ENCODE measurements at regions not wholly inside any gene's neighbourhood (a gene's known extent, or its start where the extent isn't known, plus 50 kb on each side); places are given as distances from the start of the nearest gene placed in this dataset.

DNA sequence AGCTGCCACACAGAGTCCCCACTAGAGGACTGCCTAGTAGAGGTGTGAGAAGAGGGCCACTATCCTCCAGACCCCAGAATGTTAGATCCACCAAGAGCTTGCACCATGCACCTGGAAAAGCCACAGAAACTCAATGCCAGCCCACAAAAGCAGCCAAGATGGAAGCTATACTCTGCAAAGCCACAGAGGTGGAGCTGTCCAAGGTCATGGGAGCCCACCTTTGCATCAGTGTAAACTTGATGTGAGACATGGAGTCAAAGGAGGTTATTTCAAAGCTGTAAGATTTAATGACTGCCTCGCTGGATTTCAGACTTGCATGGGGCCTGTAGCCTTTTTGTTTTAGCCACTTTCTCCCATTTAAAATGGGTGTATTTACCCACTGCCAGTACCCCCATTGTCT lies 1030.1 kb upstream of the GRIA3 start:
- H3K4me2 ChIP-seq (ENCODE audit: low read depth, low read length, poor library complexity, severe bottlenecking): no peak overlapping the region
- no peaks in the 10 kb centered on the region for H3K27me3 ChIP-seq (ENCODE audit: low read length)
- H4K20me1 ChIP-seq (ENCODE audit: low read depth, low read length): no peaks in the 10 kb centered on the region
- H3K9me2 ChIP-seq (replicated peaks; ENCODE audit: insufficient read depth, low read length): no peaks in the 10 kb centered on the region
- H3K9me3 ChIP-seq (ENCODE audit: insufficient read depth, low read length): no peaks in the 10 kb centered on the region
- no peak overlapping the region for H3K9ac ChIP-seq (ENCODE audit: low read length)
- H3K4me3 ChIP-seq (ENCODE audit: insufficient read depth, low read length, poor library complexity, severe bottlenecking): no peak overlapping the region
- no peaks in the 10 kb centered on the region for H3F3A ChIP-seq (ENCODE audit: insufficient read depth)
- no peaks in the 10 kb centered on the region for H3K79me2 ChIP-seq (ENCODE audit: insufficient read depth, low read length)
- no peak overlapping the region for H2AFZ ChIP-seq (ENCODE audit: low read depth, low read length, severe bottlenecking)
- TF ChIP-seq, protein P1, sequence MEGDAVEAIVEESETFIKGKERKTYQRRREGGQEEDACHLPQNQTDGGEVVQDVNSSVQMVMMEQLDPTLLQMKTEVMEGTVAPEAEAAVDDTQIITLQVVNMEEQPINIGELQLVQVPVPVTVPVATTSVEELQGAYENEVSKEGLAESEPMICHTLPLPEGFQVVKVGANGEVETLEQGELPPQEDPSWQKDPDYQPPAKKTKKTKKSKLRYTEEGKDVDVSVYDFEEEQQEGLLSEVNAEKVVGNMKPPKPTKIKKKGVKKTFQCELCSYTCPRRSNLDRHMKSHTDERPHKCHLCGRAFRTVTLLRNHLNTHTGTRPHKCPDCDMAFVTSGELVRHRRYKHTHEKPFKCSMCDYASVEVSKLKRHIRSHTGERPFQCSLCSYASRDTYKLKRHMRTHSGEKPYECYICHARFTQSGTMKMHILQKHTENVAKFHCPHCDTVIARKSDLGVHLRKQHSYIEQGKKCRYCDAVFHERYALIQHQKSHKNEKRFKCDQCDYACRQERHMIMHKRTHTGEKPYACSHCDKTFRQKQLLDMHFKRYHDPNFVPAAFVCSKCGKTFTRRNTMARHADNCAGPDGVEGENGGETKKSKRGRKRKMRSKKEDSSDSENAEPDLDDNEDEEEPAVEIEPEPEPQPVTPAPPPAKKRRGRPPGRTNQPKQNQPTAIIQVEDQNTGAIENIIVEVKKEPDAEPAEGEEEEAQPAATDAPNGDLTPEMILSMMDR (IDR thresholded peaks at IDR 0.05; ENCODE audit: insufficient read depth, low read length, poor library complexity, severe bottlenecking): no peak
- TF ChIP-seq EZH2phosphoT487 (conservative IDR thresholded peaks at IDR 0.05; ENCODE audit: low read length): no peak
- no peak overlapping the region for H3K27ac ChIP-seq (ENCODE audit: low read depth, low read length)
- no peaks in the 10 kb centered on the region for H3K36me3 ChIP-seq (ENCODE audit: low read length)

DNA sequence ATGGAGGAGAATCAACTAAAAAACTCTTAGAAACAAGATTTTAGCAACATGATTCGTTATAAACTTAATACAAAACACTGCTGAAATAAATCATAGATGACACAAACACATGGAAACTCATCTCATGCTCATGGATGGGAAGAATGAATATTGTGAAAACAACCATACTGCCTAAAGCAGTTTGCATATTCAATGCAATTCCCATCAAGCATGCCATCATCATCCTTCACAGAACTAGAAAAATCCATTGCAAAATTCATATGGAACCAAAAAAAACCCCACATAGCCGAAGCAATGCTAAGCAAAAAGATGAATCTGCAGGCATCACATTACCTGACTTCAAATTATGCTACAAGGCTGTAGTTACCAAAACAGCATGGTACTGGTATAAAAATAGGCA lies 1015.8 kb upstream of the GRIA3 start:
- Histone ChIP-seq H2AFZ (ENCODE audit: low read depth, low read length, severe bottlenecking) (no peak overlapping the region), H3K4me2 (ENCODE audit: low read depth, low read length, poor library complexity, severe bottlenecking) (no peak overlapping the region), H3K79me2 (ENCODE audit: insufficient read depth, low read length) (no peaks in the 10 kb centered on the region), H3K27ac (ENCODE audit: low read depth, low read length) (no peak overlapping the region), H3K9me2 (replicated peaks; ENCODE audit: insufficient read depth, low read length) (no peaks in the 10 kb centered on the region), H4K20me1 (ENCODE audit: low read depth, low read length) (no peaks in the 10 kb centered on the region), H3K36me3 (ENCODE audit: low read length) (no peaks in the 10 kb centered on the region), H3F3A (ENCODE audit: insufficient read depth) (no peaks in the 10 kb centered on the region), H3K27me3 (ENCODE audit: low read length) (no peaks in the 10 kb centered on the region), H3K9me3 (ENCODE audit: insufficient read depth, low read length) (no peaks in the 10 kb centered on the region), H3K9ac (ENCODE audit: low read length) (no peak overlapping the region), H3K4me3 (ENCODE audit: insufficient read depth, low read length, poor library complexity, severe bottlenecking) (no peak overlapping the region)
- TF ChIP-seq, protein P1 (IDR thresholded peaks at IDR 0.05; ENCODE audit: insufficient read depth, low read length, poor library complexity, severe bottlenecking): no peak
- no peak for TF ChIP-seq EZH2phosphoT487 (conservative IDR thresholded peaks at IDR 0.05; ENCODE audit: low read length)

GRCh38 chrX:122184791-122185190 lies 999.3 kb upstream of the GRIA3 start:
- Histone ChIP-seq H3K9ac (ENCODE audit: low read length) (no peak overlapping the region), H3F3A (ENCODE audit: insufficient read depth) (no peaks in the 10 kb centered on the region), H3K9me2 (replicated peaks; ENCODE audit: insufficient read depth, low read length) (no peaks in the 10 kb centered on the region), H3K79me2 (ENCODE audit: insufficient read depth, low read length) (no peaks in the 10 kb centered on the region), H4K20me1 (ENCODE audit: low read depth, low read length) (no peaks in the 10 kb centered on the region), H3K4me3 (ENCODE audit: insufficient read depth, low read length, poor library complexity, severe bottlenecking) (no peak overlapping the region), H3K9me3 (ENCODE audit: insufficient read depth, low read length) (no peaks in the 10 kb centered on the region), H3K27me3 (ENCODE audit: low read length) (no peaks in the 10 kb centered on the region), H3K4me2 (ENCODE audit: low read depth, low read length, poor library complexity, severe bottlenecking) (no peak overlapping the region), H3K36me3 (ENCODE audit: low read length) (no peaks in the 10 kb centered on the region), H2AFZ (ENCODE audit: low read depth, low read length, severe bottlenecking) (no peak overlapping the region), H3K27ac (ENCODE audit: low read depth, low read length) (no peak overlapping the region)
- TF ChIP-seq EZH2phosphoT487 (conservative IDR thresholded peaks at IDR 0.05; ENCODE audit: low read length): no peak
- TF ChIP-seq, protein P1 (IDR thresholded peaks at IDR 0.05; ENCODE audit: insufficient read depth, low read length, poor library complexity, severe bottlenecking): no peak
